ENCODE measurements at regions not wholly inside any gene's neighbourhood (a gene's known extent, or its start where the extent isn't known, plus 50 kb on each side); places are given as distances from the start of the nearest gene placed in this dataset.

DNA sequence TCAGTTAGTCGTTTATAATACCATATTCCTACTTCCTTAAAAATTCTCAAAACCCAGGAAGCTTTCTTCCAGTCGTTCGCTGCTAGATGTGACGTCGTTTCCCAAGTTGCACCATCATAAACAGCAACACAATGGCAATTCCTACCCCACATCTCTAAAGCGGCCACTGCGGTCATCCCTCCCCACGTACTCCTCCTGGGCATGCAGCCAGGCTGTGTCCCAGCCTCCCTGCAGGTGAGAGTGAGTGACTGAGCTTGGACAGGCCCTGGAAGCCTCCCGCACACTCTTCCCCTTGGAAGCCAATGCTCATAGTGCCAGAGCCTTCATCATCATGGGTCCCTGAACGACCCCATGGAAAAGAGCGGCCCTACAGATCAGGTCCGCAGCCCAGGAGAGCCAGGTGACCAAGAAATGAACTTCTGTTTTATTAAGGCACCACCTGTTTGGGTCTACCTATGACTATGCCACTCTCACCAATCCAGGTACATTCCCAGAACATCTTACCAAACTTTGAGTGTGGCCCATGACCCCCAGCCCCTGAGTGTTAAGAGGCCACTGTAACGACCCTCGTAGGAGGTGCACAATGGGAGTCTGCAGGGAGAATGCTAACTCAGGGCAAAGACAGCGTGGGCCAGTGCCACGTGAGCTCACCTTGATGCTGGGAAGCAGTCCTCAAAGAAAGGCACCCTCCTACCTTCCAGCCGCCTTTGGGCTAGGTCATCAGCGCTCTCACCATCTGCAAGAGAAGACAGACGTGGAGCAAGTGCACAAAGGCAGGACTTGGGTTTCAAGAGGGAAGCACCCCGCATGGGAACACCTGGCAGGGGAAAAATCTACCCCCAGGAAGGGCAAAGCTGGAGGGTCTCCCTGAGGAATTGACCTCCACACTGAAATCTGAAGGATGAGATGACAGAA, 74.7 kb upstream of the RAB6C start:
- Histone ChIP-seq H3K4me3 (ENCODE audit: low read depth, low read length) (no peak overlapping the region), H3K27me3 (no peaks in the 10 kb centered on the region), H3K36me3 (no peaks in the 10 kb centered on the region), H3K9me3 (no peaks in the 10 kb centered on the region), H3K4me1 (no peaks in the 10 kb centered on the region; the same call in none of the 2 replicates)
- TF ChIP-seq, protein P1, sequence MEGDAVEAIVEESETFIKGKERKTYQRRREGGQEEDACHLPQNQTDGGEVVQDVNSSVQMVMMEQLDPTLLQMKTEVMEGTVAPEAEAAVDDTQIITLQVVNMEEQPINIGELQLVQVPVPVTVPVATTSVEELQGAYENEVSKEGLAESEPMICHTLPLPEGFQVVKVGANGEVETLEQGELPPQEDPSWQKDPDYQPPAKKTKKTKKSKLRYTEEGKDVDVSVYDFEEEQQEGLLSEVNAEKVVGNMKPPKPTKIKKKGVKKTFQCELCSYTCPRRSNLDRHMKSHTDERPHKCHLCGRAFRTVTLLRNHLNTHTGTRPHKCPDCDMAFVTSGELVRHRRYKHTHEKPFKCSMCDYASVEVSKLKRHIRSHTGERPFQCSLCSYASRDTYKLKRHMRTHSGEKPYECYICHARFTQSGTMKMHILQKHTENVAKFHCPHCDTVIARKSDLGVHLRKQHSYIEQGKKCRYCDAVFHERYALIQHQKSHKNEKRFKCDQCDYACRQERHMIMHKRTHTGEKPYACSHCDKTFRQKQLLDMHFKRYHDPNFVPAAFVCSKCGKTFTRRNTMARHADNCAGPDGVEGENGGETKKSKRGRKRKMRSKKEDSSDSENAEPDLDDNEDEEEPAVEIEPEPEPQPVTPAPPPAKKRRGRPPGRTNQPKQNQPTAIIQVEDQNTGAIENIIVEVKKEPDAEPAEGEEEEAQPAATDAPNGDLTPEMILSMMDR (IDR thresholded peaks at IDR 0.05; ENCODE audit: low read depth, low read length) = no peak
- no peak for DNase-seq

DNA sequence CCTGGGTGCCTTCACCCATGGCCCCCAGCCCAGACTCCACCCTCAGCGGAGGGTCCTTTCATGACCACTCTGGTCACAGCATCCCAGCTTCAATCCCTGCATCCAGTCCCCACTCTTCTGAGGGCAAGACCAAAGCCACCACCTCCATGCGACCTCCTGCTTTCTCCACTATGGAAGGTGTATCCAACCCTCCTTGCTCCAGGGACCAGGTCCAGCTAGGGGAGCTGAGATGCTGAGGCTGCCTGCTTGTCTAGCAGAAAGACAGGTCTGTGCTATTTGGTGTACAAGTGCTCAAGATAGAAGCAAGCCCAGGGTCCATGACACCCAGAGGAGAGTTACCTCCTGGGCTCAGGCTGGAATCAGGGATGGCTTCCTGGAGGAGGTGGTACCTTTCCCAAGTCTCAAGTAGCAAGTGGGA, 73.8 kb upstream of the RAB6C start:
- Histone ChIP-seq H3K4me3 (ENCODE audit: low read depth, low read length) (no peak overlapping the region), H3K4me1 (no peaks in the 10 kb centered on the region; the same call in none of the 2 replicates), H3K27me3 (no peaks in the 10 kb centered on the region), H3K36me3 (no peaks in the 10 kb centered on the region), H3K9me3 (no peaks in the 10 kb centered on the region)
- TF ChIP-seq, protein P1 (IDR thresholded peaks at IDR 0.05; ENCODE audit: low read depth, low read length) = no peak
- no peak for DNase-seq

DNA sequence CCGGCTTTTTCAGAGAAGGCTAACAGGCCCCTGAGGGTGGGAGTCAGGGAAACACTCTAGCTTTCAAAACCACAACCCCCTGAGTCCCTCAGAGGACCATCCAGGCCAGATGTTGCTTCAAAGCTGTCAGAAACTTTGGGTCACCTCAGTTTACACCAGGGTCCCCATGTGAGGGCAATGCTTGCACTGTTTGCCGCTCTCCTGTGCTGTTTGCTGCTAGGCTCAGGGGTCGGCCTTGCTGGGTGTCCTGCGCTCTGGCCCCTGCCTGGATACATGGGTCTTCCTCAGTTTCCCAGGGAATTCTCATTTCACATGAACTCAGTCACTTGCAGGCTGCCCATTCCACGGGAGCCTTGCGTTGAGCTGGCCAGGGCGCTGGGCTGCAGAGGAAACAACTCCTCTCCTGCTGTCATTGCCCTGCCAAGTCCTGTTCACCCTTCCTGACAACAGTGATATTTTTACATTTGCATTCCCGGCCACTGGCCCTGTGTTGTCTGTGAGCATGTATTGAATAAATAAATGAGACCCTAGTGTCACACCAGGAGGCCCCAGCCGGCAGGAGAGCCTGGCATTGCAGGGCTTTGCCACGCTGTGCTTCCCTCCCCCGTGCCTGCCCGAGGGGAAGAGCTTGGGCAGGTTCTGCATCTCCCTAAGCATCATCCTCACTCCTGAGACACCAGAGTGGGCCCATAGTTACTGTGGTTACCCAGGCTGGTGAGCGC, 73.2 kb upstream of the RAB6C start:
- H3K9me3 ChIP-seq = no peaks in the 10 kb centered on the region

DNA sequence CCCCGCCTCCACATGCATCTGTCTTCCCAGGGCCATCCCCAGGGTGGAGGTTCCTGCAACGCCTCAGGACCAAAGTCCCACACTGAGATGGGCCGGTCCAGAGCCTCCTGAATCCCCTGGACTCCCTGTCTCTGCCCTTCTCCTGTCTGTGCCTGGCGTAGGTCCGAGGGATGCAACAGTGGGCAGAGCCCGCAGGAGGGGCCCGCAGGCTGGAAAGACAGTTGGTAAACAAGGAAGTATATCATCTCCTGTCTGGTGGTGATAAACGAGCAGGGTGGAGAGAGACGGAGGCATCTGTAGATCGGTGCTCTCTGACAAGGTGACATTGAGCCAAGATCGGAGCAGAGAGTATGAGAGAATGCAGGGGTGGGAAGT, 72.6 kb upstream of the RAB6C start:
- H3K4me1 ChIP-seq = no peaks in the 10 kb centered on the region; the same call in none of the 2 replicates
- TF ChIP-seq, protein P1 (IDR thresholded peaks at IDR 0.05; ENCODE audit: low read depth, low read length) = no peak
- H3K27me3 ChIP-seq = no peaks in the 10 kb centered on the region
- no peak for DNase-seq
- no peaks in the 10 kb centered on the region for H3K36me3 ChIP-seq
- H3K4me3 ChIP-seq (ENCODE audit: low read depth, low read length) = no peak overlapping the region
- no peaks in the 10 kb centered on the region for H3K9me3 ChIP-seq

More for the DNA sequence above, 73.2 kb upstream of the RAB6C start:
- Histone ChIP-seq H3K36me3 (no peaks in the 10 kb centered on the region), H3K4me1 (no peaks in the 10 kb centered on the region; the same call in none of the 2 replicates), H3K27me3 (no peaks in the 10 kb centered on the region), H3K4me3 (ENCODE audit: low read depth, low read length) (no peak overlapping the region)
- TF ChIP-seq, protein P1 (IDR thresholded peaks at IDR 0.05; ENCODE audit: low read depth, low read length) = no peak
- DNase-seq = no peak

DNA sequence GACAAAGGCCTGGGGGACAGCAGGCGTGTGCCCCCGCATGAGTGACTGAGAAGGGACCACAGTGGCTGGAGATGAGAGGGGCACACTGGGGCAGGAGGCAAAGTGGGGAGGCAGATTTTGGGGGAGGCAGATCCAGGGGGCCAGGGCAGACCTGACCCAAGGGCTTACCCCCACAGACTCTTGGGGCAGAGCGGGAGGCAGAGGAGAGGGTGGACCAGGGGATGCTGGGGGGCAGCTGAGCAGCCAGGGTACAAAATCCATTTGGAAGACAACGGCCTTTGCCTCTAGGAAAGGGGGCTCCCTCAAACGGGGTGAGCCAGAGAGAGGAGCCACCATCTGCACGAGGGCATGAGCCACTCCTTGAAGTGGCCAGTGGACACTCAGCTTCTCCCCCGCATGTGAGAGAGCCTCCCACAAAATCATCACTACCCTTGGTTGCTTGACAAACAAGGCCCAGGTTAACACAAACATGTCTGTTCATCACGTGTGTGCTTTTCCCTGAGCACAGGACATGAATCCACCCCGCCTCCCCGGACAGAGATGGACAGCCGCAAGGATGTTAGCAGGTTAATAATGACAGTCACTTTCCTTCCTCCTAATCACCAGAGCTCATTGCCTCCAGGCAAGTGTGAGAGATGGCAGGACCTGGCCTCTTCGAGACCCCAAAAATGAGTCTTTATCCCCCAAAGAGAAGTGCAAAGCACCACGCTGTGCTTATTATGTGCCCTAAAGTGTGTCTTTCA, 72.0 kb upstream of the RAB6C start:
- no peak overlapping the region for H3K4me3 ChIP-seq (ENCODE audit: low read depth, low read length)
- no peak for DNase-seq
- H3K9me3 ChIP-seq = no peaks in the 10 kb centered on the region
- no peaks in the 10 kb centered on the region for H3K36me3 ChIP-seq
- no peaks in the 10 kb centered on the region; the same call in none of the 2 replicates for H3K4me1 ChIP-seq
- TF ChIP-seq, protein P1 (IDR thresholded peaks at IDR 0.05; ENCODE audit: low read depth, low read length) = no peak
- no peaks in the 10 kb centered on the region for H3K27me3 ChIP-seq
